H1 (cell line): ENCODE measurements at regions not wholly inside any gene's neighbourhood (a gene's known extent, or its start where the extent isn't known, plus 50 kb on each side); places are given as distances from the start of the nearest gene placed in this dataset.

Experiments
- EZH2 ChIP-seq: fragments of 200-600 bp; sonication (generic); IDR thresholded peaks from 2 replicates; pipeline ENCODE4 v1.7.1; 2012; ENCODE audit warnings: low read depth, mild to moderate bottlenecking, moderate library complexity, low read length, inconsistent platforms; ENCODE audit not compliant: severe bottlenecking
- GTF2F1 ChIP-seq: IDR thresholded peaks from 2 replicates; pipeline ENCODE4 v1.6.1; 2012; ENCODE audit warnings: low read depth, low read length, improper control_type of control experiment, borderline replicate concordance
- POLR2A ChIP-seq, 2 experiments: IDR thresholded peaks; 1 replicate in 1 of 2; 2 replicates in 1 of 2; pipeline ENCODE4 v1.6.1; 2011; ENCODE audit warnings: low read depth in 2 of 2, low read length in 2 of 2, mild to moderate bottlenecking in 2 of 2; ENCODE audit errors: control extremely low read depth in 1 of 2
- TF ChIP-seq, protein P1 (sequence below), 3 experiments: IDR thresholded peaks; 1 replicate in 2 of 3; 2 replicates in 1 of 3; pipeline versions ENCODE4 v1.5.1 to v1.6.1; 2011; ENCODE audit warnings: low read length in 3 of 3, mild to moderate bottlenecking in 3 of 3, inconsistent platforms in 2 of 3, low read depth in 1 of 3, moderate library complexity in 1 of 3; ENCODE audit not compliant: insufficient read depth in 1 of 3; ENCODE audit errors: control extremely low read depth in 1 of 3

DNA sequence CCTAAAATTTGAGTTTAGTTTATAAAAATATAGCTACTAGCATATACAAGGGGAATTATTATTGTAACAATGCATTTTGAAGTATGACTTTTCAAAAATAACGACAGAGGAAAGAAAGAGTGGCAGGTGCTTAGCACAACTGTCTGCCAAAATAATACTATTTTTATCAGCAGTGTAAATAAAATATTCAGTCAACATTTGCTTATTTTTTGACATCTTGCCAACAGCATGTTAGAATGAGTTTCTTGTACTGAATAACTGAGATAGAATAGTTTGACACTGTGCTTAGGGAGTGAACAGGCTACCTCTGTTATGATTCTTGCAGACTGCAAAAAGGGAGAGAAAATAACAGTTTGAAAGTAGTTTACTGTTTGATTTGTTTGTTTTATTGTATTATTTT is 909.8 kb downstream of the BRINP3 start:
- TF ChIP-seq, protein P1, sequence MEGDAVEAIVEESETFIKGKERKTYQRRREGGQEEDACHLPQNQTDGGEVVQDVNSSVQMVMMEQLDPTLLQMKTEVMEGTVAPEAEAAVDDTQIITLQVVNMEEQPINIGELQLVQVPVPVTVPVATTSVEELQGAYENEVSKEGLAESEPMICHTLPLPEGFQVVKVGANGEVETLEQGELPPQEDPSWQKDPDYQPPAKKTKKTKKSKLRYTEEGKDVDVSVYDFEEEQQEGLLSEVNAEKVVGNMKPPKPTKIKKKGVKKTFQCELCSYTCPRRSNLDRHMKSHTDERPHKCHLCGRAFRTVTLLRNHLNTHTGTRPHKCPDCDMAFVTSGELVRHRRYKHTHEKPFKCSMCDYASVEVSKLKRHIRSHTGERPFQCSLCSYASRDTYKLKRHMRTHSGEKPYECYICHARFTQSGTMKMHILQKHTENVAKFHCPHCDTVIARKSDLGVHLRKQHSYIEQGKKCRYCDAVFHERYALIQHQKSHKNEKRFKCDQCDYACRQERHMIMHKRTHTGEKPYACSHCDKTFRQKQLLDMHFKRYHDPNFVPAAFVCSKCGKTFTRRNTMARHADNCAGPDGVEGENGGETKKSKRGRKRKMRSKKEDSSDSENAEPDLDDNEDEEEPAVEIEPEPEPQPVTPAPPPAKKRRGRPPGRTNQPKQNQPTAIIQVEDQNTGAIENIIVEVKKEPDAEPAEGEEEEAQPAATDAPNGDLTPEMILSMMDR (IDR thresholded peaks at IDR 0.05; ENCODE audit: control extremely low read depth in 1 of 3, insufficient read depth in 1 of 3, low read depth in 1 of 3, low read length in 3 of 3), result no peak
- TF ChIP-seq GTF2F1 (no peak), EZH2 (no peak), POLR2A (IDR thresholded peaks at IDR 0.05; ENCODE audit: control extremely low read depth in 1 of 2, low read depth in 2 of 2, low read length in 2 of 2) (no peak)
